Osteoblast (primary cell): ENCODE measurements at regions not wholly inside any gene's neighbourhood (a gene's known extent, or its start where the extent isn't known, plus 50 kb on each side); places are given as distances from the start of the nearest gene placed in this dataset.
A peak's percentile ranks its signal among the peaks of the same experiment; 100 is the strongest.

Experiments
- DNase-seq: peaks from one replicate; pipeline ENCODE4 v3.0.0; 2011; ENCODE audit warnings: low spot score, mixed read lengths; ENCODE audit not compliant: insufficient read length; ENCODE audit errors: missing footprints
- H2AFZ ChIP-seq: 2 replicates; pipeline ENCODE4 v1.6.0; 2011; ENCODE audit warnings: mild to moderate bottlenecking, low read length
- H3K27ac ChIP-seq: 2 replicates; pipeline ENCODE4 v1.5.1; 2011; ENCODE audit warnings: mild to moderate bottlenecking, low read depth, low read length, moderate library complexity
- H3K27me3 ChIP-seq: 2 replicates; pipeline ENCODE4 v1.6.0; 2012; ENCODE audit warnings: mild to moderate bottlenecking, control low read depth, inconsistent platforms, low read length, moderate library complexity; ENCODE audit not compliant: insufficient read depth
- H3K36me3 ChIP-seq: 2 replicates; pipeline ENCODE4 v1.5.1; 2011; ENCODE audit warnings: mild to moderate bottlenecking, low read length, control low read depth, moderate library complexity; ENCODE audit not compliant: insufficient read depth
- H3K4me1 ChIP-seq: 2 replicates; pipeline ENCODE4 v1.5.1; 2011; ENCODE audit warnings: mild to moderate bottlenecking, low read length, control low read depth, moderate library complexity; ENCODE audit not compliant: insufficient read depth
- H3K4me2 ChIP-seq: 2 replicates; pipeline ENCODE4 v1.6.0; 2011; ENCODE audit warnings: mild to moderate bottlenecking, low read length; ENCODE audit not compliant: insufficient read depth
- H3K4me3 ChIP-seq: fragments of 200-600 bp; sonication (generic); 3 replicates; pipeline ENCODE4 v1.5.1; 2012; ENCODE audit warnings: mild to moderate bottlenecking, low read length, inconsistent platforms; ENCODE audit not compliant: insufficient read depth
- H3K79me2 ChIP-seq: 2 replicates; pipeline ENCODE4 v1.6.0; 2012; ENCODE audit warnings: mild to moderate bottlenecking, low read length, control low read depth, inconsistent platforms; ENCODE audit not compliant: insufficient read depth
- H3K9me3 ChIP-seq: 2 replicates; pipeline ENCODE4 v1.5.1; 2011; ENCODE audit warnings: low read depth, low read length, control low read depth
- H4K20me1 ChIP-seq: 2 replicates; pipeline ENCODE4 v1.6.0; 2012; ENCODE audit warnings: mild to moderate bottlenecking, low read length, control low read depth; ENCODE audit not compliant: insufficient read depth
- TF ChIP-seq, protein P1 (sequence below): IDR thresholded peaks from 2 replicates; pipeline ENCODE4 v1.5.1; 2011; ENCODE audit warnings: mild to moderate bottlenecking, low read depth, low read length, moderate library complexity; ENCODE audit errors: extremely low read depth

DNA sequence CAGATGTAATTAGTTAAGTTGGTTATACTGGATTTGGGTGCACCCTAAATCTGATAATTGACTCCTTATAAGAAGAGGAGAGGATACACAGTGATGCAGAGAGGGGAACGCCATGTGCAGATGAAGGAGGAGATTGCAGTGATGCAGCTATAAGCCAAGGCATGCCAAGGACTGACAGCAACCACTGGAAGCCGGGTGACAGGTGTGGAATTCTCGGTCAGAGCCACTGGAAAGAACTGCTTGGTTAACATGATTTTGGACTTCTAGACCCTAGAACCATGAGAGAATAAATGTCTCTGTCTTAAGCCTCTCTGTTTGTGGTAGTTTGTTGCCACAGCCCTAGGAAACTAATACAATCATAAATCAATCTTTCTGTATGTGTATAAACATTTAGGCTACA, 403.3 kb upstream of the CDH20 start:
- DNase-seq: peak; percentile 29
- Histone ChIP-seq H3K79me2 (no peaks in the 10 kb centered on the region), H3K36me3 (no peaks in the 10 kb centered on the region), H3K27me3 (no peaks in the 10 kb centered on the region), H3K4me3 (no peak overlapping the region), H4K20me1 (no peaks in the 10 kb centered on the region), H3K9me3 (no peaks in the 10 kb centered on the region), H3K27ac (no peak overlapping the region), H3K4me2 (no peak overlapping the region), H2AFZ (no peak overlapping the region), H3K4me1 (no peaks in the 10 kb centered on the region)
- TF ChIP-seq, protein P1, sequence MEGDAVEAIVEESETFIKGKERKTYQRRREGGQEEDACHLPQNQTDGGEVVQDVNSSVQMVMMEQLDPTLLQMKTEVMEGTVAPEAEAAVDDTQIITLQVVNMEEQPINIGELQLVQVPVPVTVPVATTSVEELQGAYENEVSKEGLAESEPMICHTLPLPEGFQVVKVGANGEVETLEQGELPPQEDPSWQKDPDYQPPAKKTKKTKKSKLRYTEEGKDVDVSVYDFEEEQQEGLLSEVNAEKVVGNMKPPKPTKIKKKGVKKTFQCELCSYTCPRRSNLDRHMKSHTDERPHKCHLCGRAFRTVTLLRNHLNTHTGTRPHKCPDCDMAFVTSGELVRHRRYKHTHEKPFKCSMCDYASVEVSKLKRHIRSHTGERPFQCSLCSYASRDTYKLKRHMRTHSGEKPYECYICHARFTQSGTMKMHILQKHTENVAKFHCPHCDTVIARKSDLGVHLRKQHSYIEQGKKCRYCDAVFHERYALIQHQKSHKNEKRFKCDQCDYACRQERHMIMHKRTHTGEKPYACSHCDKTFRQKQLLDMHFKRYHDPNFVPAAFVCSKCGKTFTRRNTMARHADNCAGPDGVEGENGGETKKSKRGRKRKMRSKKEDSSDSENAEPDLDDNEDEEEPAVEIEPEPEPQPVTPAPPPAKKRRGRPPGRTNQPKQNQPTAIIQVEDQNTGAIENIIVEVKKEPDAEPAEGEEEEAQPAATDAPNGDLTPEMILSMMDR: no peak

DNA sequence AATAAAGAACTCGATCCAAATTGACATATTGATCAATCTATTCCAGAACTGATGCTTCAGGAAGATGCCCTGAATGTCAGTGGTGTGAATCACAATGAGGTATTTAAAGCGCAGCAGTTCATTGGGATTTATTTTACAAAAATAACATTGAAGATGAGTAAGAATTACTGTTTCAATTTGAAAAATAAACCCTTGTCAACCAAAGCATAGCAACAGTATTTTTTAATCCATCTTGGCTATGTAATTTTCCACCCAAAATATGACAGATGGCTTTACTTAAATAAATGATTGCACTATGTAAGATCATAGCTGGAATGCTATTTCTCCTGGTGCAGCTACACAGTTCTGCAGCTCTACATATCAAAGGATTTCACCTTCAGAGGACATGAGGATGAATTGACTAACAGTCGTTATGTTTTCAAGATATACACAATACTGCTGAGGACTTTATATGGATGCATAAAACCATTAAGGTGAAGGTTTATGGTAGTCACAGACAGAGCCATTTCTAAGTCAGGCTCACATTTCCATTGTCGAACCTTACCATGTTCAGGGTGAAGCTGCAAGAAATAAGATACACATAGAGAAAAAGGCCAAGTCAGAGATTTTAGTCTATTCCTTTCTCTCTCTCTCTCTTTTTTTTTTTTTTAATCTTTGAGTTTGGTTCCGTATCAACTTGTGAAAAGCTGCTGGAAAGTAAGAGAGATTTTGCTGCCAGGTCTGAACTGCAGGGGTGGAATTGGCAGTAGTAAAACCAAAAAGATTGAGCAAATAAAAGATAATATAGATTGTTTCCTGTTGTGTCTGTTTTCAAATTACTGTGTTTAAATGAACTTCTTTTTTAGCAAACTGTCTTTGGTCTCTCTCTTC, 398.0 kb upstream of the CDH20 start:
- Histone ChIP-seq H3K27me3 (no peaks in the 10 kb centered on the region), H3K27ac (no peak overlapping the region), H4K20me1 (no peaks in the 10 kb centered on the region), H3K9me3 (no peaks in the 10 kb centered on the region), H3K36me3 (no peaks in the 10 kb centered on the region), H3K79me2 (no peaks in the 10 kb centered on the region), H3K4me1 (peaks cover 4% of the 10 kb centered on the region), H3K4me2 (no peak overlapping the region), H3K4me3 (no peak overlapping the region), H2AFZ (no peak overlapping the region)
- TF ChIP-seq, protein P1: no peak
- DNase-seq: no peak

DNA sequence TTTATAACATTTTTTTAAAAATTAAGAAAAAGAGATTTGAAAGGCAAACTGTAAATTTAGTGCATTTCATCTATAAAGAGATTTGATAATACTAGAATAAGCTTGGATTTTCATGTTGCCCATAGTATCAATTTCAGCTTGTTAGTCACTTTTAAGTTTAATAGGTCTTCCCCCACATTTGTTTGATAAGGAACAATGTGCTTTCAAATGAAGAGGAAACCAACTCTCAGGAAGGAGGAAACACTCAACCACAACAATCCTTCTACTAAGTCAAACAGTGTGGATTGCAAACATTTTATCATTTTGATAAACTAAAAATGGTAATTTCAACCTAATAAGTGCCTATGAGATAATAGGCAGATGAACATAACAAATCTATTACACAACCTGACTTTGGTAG, 397.1 kb upstream of the CDH20 start:
- no peak for DNase-seq
- TF ChIP-seq, protein P1: no peak
- no peaks in the 10 kb centered on the region for H3K79me2 ChIP-seq
- H3K27me3 ChIP-seq: no peaks in the 10 kb centered on the region
- no peaks in the 10 kb centered on the region for H3K36me3 ChIP-seq
- no peaks in the 10 kb centered on the region for H4K20me1 ChIP-seq
- H3K4me3 ChIP-seq: no peak overlapping the region
- no peak overlapping the region for H2AFZ ChIP-seq
- H3K9me3 ChIP-seq: no peaks in the 10 kb centered on the region
- H3K4me1 ChIP-seq: peaks cover 4% of the 10 kb centered on the region
- no peak overlapping the region for H3K27ac ChIP-seq
- no peak overlapping the region for H3K4me2 ChIP-seq

DNA sequence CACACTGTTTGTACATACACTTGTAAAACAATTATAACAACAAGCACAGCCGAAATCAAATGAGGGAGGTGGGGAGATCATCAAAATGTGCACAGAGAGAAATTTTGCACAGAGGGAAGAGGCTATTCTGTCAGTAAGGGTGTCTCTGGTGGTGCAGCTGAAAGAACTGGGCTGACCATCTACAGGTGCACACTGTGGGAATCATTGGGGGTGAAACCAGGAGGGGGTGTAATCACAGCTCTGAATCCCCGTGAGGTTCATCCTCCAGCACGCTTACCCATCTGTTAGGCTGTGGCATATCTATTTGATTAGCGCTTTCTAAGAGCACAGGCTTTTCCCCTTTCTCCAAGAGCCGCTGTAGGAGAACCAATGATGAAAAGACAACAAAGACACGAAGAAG, 389.9 kb upstream of the CDH20 start:
- H2AFZ ChIP-seq: peak overlapping the region; percentile 9
- no peak overlapping the region for H3K4me2 ChIP-seq
- H3K4me3 ChIP-seq: no peak overlapping the region
- no peaks in the 10 kb centered on the region for H3K27me3 ChIP-seq
- H3K79me2 ChIP-seq: no peaks in the 10 kb centered on the region
- no peak for DNase-seq
- no peaks in the 10 kb centered on the region for H3K36me3 ChIP-seq
- no peaks in the 10 kb centered on the region for H3K4me1 ChIP-seq
- H3K9me3 ChIP-seq: peaks cover 1% of the 10 kb centered on the region
- H4K20me1 ChIP-seq: no peaks in the 10 kb centered on the region
- TF ChIP-seq, protein P1: no peak
- H3K27ac ChIP-seq: no peak overlapping the region
